GM23248 (cell line): ENCODE measurements at regions not wholly inside any gene's neighbourhood (a gene's known extent, or its start where the extent isn't known, plus 50 kb on each side); places are given as distances from the start of the nearest gene placed in this dataset.
A peak's percentile ranks its signal among the peaks of the same experiment; 100 is the strongest.
"Not testable (repeated sequence)": the region's sequence is repeated elsewhere in the genome, so short reads cannot be mapped to it uniquely, and the experiment has no call there.

ENCODE experiments used
- DNase-seq: peaks from one replicate; pipeline ENCODE4 v3.0.0-alpha.2; 2015
- H2AFZ ChIP-seq: fragments of 200-600 bp; sonication (generic); 2 replicates; pipeline ENCODE4 v1.6.1; 2016; ENCODE audit warnings: antibody characterized with exemption
- H3F3A ChIP-seq: fragments of 200-600 bp; sonication (generic); 2 replicates; pipeline ENCODE4 v1.6.1; 2016; ENCODE audit warnings: mild to moderate bottlenecking, antibody characterized with exemption, mixed run types; ENCODE audit not compliant: insufficient read depth
- H3K27ac ChIP-seq: fragments of 200-600 bp; sonication (generic); 2 replicates; pipeline ENCODE4 v1.5.1; 2016; ENCODE audit warnings: mild to moderate bottlenecking
- H3K27me3 ChIP-seq: fragments of 200-600 bp; sonication (generic); replicated peaks from 2 replicates; pipeline ENCODE4 v1.6.1; 2016; ENCODE audit warnings: mild to moderate bottlenecking; ENCODE audit not compliant: insufficient read depth
- H3K36me3 ChIP-seq: fragments of 200-600 bp; sonication (generic); 2 replicates; pipeline ENCODE4 v1.6.1; 2016; ENCODE audit warnings: low read depth, mild to moderate bottlenecking
- H3K4me1 ChIP-seq: fragments of 200-600 bp; sonication (generic); 2 replicates; pipeline ENCODE4 v1.6.1; 2016; ENCODE audit warnings: mild to moderate bottlenecking; ENCODE audit not compliant: insufficient read depth
- H3K4me2 ChIP-seq: fragments of 200-600 bp; sonication (generic); one replicate; pipeline ENCODE4 v1.6.1; 2016; ENCODE audit warnings: mild to moderate bottlenecking; ENCODE audit not compliant: unreplicated experiment
- H3K4me3 ChIP-seq: fragments of 200-600 bp; sonication (generic); 2 replicates; pipeline ENCODE4 v1.5.1; 2016; ENCODE audit warnings: mild to moderate bottlenecking
- H3K79me2 ChIP-seq: fragments of 200-600 bp; sonication (generic); 2 replicates; pipeline ENCODE4 v1.6.1; 2016; ENCODE audit warnings: mild to moderate bottlenecking; ENCODE audit not compliant: insufficient read depth
- H3K9ac ChIP-seq: fragments of 200-600 bp; sonication (generic); 2 replicates; pipeline ENCODE4 v1.6.1; 2016; ENCODE audit warnings: mild to moderate bottlenecking
- H3K9me2 ChIP-seq: fragments of 200-600 bp; sonication (generic); 2 replicates; pipeline ENCODE4 v1.6.1; 2016; ENCODE audit warnings: mixed run types, mild to moderate bottlenecking, moderate library complexity; ENCODE audit not compliant: insufficient read depth
- H3K9me3 ChIP-seq: fragments of 200-600 bp; sonication (generic); one replicate; pipeline ENCODE4 v1.6.1; 2017; ENCODE audit warnings: low read depth
- H4K20me1 ChIP-seq: fragments of 200-600 bp; sonication (generic); 2 replicates; pipeline ENCODE4 v1.6.0; 2016; ENCODE audit not compliant: insufficient read depth
- EZH2 ChIP-seq: fragments of 200-600 bp; sonication (generic); IDR thresholded peaks from 2 replicates; pipeline ENCODE4 v1.6.1; 2018; ENCODE audit warnings: antibody characterized with exemption, mild to moderate bottlenecking; ENCODE audit not compliant: insufficient read depth, poor library complexity, severe bottlenecking
- EZH2phosphoT487 ChIP-seq: fragments of 200-600 bp; sonication (generic); IDR thresholded peaks from 2 replicates; pipeline ENCODE4 v1.6.1; 2018; ENCODE audit warnings: antibody characterized with exemption, moderate library complexity, mild to moderate bottlenecking, low read depth; ENCODE audit not compliant: insufficient read depth
- WGBS, 2 experiments: methylation state at CpG; one replicate each; pipeline ENCODE4 v1.1.6; 2015 to 2017; ENCODE audit warnings: low lambda C conversion rate in 2 of 2, low coverage in 1 of 2; ENCODE audit errors: missing lambda C conversion rate in 2 of 2; 5-methylcytosine and 5-hydroxymethylcytosine counted together
- in situ Hi-C: fragments of 300-500 bp; cut with MboI; formaldehyde crosslinking; loops from 2 replicates; pipeline ENCODE4 v1.15.0; 2020

GRCh38 chr4:101643186-101643837 lies 147.2 kb upstream of the BANK1 start:
- H3K27me3 ChIP-seq, result peaks cover 9% of the 10 kb centered on the region; the same call in 1 of the 2 replicates
- in situ Hi-C loops, result no loop called here
- 60 to 63% methylated on average over 2 of the region's 2 CpGs for WGBS, 2 experiments

GRCh38 chr4:101632766-101633165 lies 157.8 kb upstream of the BANK1 start:
- H3K27ac ChIP-seq, H3K4me3 ChIP-seq, H3F3A ChIP-seq, H3K9me2 ChIP-seq, H4K20me1 ChIP-seq, in situ Hi-C loops, H3K4me1 ChIP-seq, DNase-seq, H3K9ac ChIP-seq, H3K4me2 ChIP-seq, H3K9me3 ChIP-seq, H3K36me3 ChIP-seq, H3K79me2 ChIP-seq, H3K27me3 ChIP-seq, H2AFZ ChIP-seq: not testable (repeated sequence)
- 57 to 59% methylated on average over 3 of the region's 3 CpGs for WGBS, 2 experiments

More at GRCh38 chr4:101643186-101643837, 147.2 kb upstream of the BANK1 start:
- Histone ChIP-seq H3K9ac (no peak overlapping the region), H3K27ac (no peak overlapping the region), H3K9me2 (no peaks in the 10 kb centered on the region), H3F3A (no peaks in the 10 kb centered on the region), H3K79me2 (no peaks in the 10 kb centered on the region), H2AFZ (no peak overlapping the region), H3K4me1 (no peaks in the 10 kb centered on the region), H3K36me3 (no peaks in the 10 kb centered on the region), H3K4me2 (no peak overlapping the region), H4K20me1 (no peaks in the 10 kb centered on the region), H3K9me3 (no peaks in the 10 kb centered on the region), H3K4me3 (no peak overlapping the region)
- peak; percentile 6 for DNase-seq
- TF ChIP-seq EZH2, result no peak
- TF ChIP-seq EZH2phosphoT487, result no peak

GRCh38 chr4:101630319-101630986 lies 160.1 kb upstream of the BANK1 start:
- 62 to 68% methylated on average over 4 of the region's 4 CpGs for WGBS, 2 experiments
- Histone ChIP-seq H3K4me1 (no peaks in the 10 kb centered on the region), H3K79me2 (no peaks in the 10 kb centered on the region), H3F3A (no peaks in the 10 kb centered on the region), H3K27ac (no peak overlapping the region), H3K9me2 (no peaks in the 10 kb centered on the region; the same call in 1 of the 2 replicates), H3K36me3 (no peaks in the 10 kb centered on the region), H3K4me2 (no peak overlapping the region), H3K27me3 (no peaks in the 10 kb centered on the region), H3K9ac (no peak overlapping the region), H3K4me3 (no peak overlapping the region), H4K20me1 (no peaks in the 10 kb centered on the region), H2AFZ (no peak overlapping the region), H3K9me3 (no peaks in the 10 kb centered on the region)
- in situ Hi-C loops, result no loop called here
- DNase-seq, result no peak
- no peak for TF ChIP-seq EZH2
- no peak for TF ChIP-seq EZH2phosphoT487

- no peaks in the 10 kb centered on the region for H3K36me3 ChIP-seq
- 5% methylated on average over 2 of the region's 2 CpGs for WGBS, 2 experiments
- H4K20me1 ChIP-seq, result no peaks in the 10 kb centered on the region
- TF ChIP-seq EZH2phosphoT487, result no peak
- no peak for TF ChIP-seq EZH2
- no peaks in the 10 kb centered on the region for H3K79me2 ChIP-seq
- in situ Hi-C loops, result no loop called here
- H2AFZ ChIP-seq, result no peak overlapping the region
- peak; percentile 83 for DNase-seq
- H3K27ac ChIP-seq, result peak overlapping the region; percentile 24; the same call in 1 of the 2 replicates
- H3K9me3 ChIP-seq, result no peaks in the 10 kb centered on the region
- no peak overlapping the region for H3K9ac ChIP-seq
- peaks cover 13% of the 10 kb centered on the region for H3K4me1 ChIP-seq
- H3K4me2 ChIP-seq, result peak overlapping the region; percentile 48
- H3K4me3 ChIP-seq, result no peak overlapping the region
- no peaks in the 10 kb centered on the region; the same call in 1 of the 2 replicates for H3K9me2 ChIP-seq
- no peaks in the 10 kb centered on the region for H3K27me3 ChIP-seq
- H3F3A ChIP-seq, result peaks cover 15% of the 10 kb centered on the region; the same call in 1 of the 2 replicates
Observed at GRCh38 chr4:101621120-101621519, 169.4 kb upstream of the BANK1 start.
